Kidney (tissue), 13 donors: ENCODE measurements at regions not wholly inside any gene's neighbourhood (a gene's known extent, or its start where the extent isn't known, plus 50 kb on each side); places are given as distances from the start of the nearest gene placed in this dataset.

Experiments
- DNase-seq, 5 donors: peaks; one replicate each; pipeline ENCODE4 v3.0.0-alpha.2; 2013 to 2020
- FAIRE-seq: peaks from 2 replicates; lab custom pipeline; 2012; peaks lifted over from hg19 to GRCh38; lab: Jason Lieb, UNC
- H3K27ac ChIP-seq, 2 donors: one replicate each; pipeline ENCODE4 v1.7.0; 2013; ENCODE audit warnings: low read depth in 2 of 2, low read length in 2 of 2, inconsistent platforms in 1 of 2
- H3K27me3 ChIP-seq: one replicate; pipeline ENCODE4 v1.7.1; 2013; ENCODE audit warnings: low read length, inconsistent platforms; ENCODE audit not compliant: control insufficient read depth, insufficient read depth
- H3K36me3 ChIP-seq, 3 donors: one replicate each; pipeline versions ENCODE4 v1.7.0 to v1.7.1; 2013; ENCODE audit warnings: low read length in 3 of 3, control low read depth in 1 of 3, inconsistent platforms in 1 of 3; ENCODE audit not compliant: insufficient read depth in 3 of 3, control insufficient read depth in 2 of 3
- H3K4me1 ChIP-seq, 3 donors: one replicate each; pipeline versions ENCODE4 v1.7.0 to v1.7.1; 2013; ENCODE audit warnings: low read length in 3 of 3, inconsistent platforms in 1 of 3, low read depth in 1 of 3; ENCODE audit not compliant: control insufficient read depth in 2 of 3, insufficient read depth in 2 of 3
- H3K4me3 ChIP-seq, 3 donors: one replicate each; pipeline versions ENCODE4 v1.7.0 to v1.8.1; 2013; ENCODE audit warnings: low read length in 3 of 3, control low read depth in 1 of 3, inconsistent platforms in 1 of 3
- H3K9ac ChIP-seq, 3 donors: one replicate each; pipeline versions ENCODE4 v1.7.0 to v1.7.1; 2013; ENCODE audit warnings: low read length in 3 of 3, control low read depth in 1 of 3, inconsistent platforms in 1 of 3
- H3K9me3 ChIP-seq, 3 donors: one replicate each; pipeline versions ENCODE4 v1.7.0 to v1.7.1; 2013; ENCODE audit warnings: low read length in 3 of 3, control low read depth in 1 of 3, inconsistent platforms in 1 of 3; ENCODE audit not compliant: control insufficient read depth in 2 of 3, insufficient read depth in 1 of 3
- intact Hi-C: fragments of 100-400 bp; cut with DNase I; formaldehyde crosslinking; loops from one replicate; pipeline ENCODE4 v1.11.1; 2022
- TF ChIP-seq, protein P1 (sequence below): IDR thresholded peaks from 3 replicates; pipeline ENCODE4 v1.5.1; 2012; ENCODE audit warnings: mild to moderate bottlenecking, moderate library complexity, borderline replicate concordance; ENCODE audit not compliant: insufficient read depth; ENCODE audit errors: extremely low read depth
- donor health status: control.
- donor health status: control.
- donor health status: control.
- donor health status: control.
- donor health status: control.
- donor health status: DM: yes; HTN: yes; CAD: no.
- donor health status: Normal renal cell carcinoma (clear cell type).

DNA sequence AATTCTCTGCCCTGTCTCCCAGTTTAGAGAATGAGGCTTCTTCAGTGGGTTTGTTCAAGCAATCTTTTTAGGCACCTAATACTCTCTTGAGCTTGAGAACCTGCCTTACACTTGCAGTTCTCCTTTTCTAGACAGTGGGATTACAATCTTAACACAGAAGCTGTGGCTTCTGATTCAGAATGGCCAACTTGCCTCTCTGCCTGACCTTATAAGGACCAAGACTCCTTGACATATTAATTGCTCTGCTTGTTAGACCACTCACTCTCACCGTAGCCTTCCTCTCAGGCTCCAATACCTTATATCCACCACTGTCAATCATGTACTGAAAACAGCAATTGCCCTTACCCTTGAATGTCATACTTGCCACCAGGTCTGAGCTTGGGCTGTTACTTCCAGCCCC, 338.7 kb upstream of the MAOA start:
- Histone ChIP-seq H3K27me3 (no peaks in the 10 kb centered on the region), H3K4me1 (no peaks in the 10 kb centered on the region), H3K36me3 (no peaks in the 10 kb centered on the region), H3K9ac (no peak overlapping the region), H3K27ac (no peak overlapping the region), H3K9me3 (no peaks in the 10 kb centered on the region), H3K4me3 (no peak overlapping the region)
- TF ChIP-seq, protein P1, sequence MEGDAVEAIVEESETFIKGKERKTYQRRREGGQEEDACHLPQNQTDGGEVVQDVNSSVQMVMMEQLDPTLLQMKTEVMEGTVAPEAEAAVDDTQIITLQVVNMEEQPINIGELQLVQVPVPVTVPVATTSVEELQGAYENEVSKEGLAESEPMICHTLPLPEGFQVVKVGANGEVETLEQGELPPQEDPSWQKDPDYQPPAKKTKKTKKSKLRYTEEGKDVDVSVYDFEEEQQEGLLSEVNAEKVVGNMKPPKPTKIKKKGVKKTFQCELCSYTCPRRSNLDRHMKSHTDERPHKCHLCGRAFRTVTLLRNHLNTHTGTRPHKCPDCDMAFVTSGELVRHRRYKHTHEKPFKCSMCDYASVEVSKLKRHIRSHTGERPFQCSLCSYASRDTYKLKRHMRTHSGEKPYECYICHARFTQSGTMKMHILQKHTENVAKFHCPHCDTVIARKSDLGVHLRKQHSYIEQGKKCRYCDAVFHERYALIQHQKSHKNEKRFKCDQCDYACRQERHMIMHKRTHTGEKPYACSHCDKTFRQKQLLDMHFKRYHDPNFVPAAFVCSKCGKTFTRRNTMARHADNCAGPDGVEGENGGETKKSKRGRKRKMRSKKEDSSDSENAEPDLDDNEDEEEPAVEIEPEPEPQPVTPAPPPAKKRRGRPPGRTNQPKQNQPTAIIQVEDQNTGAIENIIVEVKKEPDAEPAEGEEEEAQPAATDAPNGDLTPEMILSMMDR: no peak
- no peak for FAIRE-seq
- no peak for DNase-seq
- intact Hi-C loops: no loop called here

DNA sequence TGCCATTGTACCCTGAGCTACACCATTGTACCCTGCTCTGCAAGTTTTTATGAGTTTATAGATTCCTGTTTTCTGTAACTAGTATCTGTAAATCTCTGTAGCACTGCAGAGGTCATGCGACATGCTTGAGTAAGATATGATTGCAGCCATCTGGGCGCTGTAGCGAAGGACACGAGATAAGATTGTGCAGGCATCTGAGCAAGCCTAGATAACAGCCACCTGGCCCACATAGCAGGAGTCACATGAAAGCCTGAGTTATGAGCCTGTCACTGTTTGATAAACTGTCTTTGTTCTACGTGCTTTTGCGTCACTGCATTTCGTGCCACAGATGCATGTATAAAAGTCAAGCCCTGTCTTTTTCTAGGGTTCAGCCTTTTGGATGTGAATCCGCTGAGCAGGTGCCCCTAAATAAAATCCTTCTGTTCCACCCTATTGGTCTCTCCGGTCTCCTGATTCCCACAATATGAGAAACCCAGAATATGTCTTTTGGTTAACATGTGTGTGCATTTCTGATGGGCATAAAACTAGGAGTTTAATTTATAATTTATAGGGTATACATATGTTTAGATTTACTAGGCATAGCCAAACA, 327.6 kb upstream of the MAOA start:
- DNase-seq (no peak), FAIRE-seq (no peak)
- H3K4me1 ChIP-seq: no peaks in the 10 kb centered on the region
- intact Hi-C loops: no loop called here
- no peak overlapping the region for H3K27ac ChIP-seq
- no peak overlapping the region for H3K4me3 ChIP-seq
- H3K27me3 ChIP-seq: no peaks in the 10 kb centered on the region
- H3K9ac ChIP-seq: no peak overlapping the region
- H3K9me3 ChIP-seq: no peaks in the 10 kb centered on the region
- TF ChIP-seq, protein P1: no peak
- H3K36me3 ChIP-seq: no peaks in the 10 kb centered on the region

DNA sequence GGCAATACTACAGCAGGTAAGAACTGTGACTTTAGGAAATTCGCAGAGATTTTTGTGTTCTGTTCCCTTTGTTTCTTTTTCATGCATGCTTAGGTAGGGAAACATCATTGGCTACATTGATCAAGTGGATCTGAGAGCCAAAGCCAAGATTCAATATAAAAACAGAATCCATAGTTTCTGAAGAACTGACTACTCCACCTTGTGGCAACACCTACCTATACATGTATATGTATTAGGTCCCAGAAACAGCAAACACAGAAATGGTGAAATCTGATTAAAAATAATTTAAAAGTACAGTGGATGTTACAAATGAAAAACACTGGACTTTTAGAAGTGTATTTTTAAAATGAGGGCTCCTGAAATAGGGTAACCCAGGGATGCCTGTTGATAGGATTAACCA, 322.6 kb upstream of the MAOA start:
- H3K27me3 ChIP-seq: no peaks in the 10 kb centered on the region
- TF ChIP-seq, protein P1: no peak

DNA sequence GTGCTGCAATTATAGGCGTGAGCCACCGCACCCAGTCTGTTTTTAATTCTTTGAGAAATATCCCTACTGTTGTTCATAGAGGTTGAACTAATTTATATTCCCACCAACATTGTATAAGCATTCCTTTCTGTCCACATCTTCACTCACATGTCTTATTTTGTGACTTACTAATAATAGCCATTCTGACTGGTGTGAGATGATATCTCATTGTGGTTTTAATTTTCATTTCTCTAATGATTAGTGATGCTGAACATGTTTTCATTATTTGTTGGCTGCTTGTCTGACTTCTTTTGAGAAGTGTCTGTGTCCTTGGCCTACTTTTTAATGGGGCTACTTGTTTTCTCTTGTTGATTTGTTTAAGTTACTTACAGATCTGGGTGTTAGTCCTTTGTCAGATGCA, 310.9 kb upstream of the MAOA start:
- TF ChIP-seq, protein P1: no peak
- Histone ChIP-seq H3K27ac (no peak overlapping the region), H3K9me3 (no peaks in the 10 kb centered on the region), H3K9ac (no peak overlapping the region), H3K4me3 (no peak overlapping the region), H3K4me1 (no peaks in the 10 kb centered on the region), H3K27me3 (no peaks in the 10 kb centered on the region), H3K36me3 (no peaks in the 10 kb centered on the region)
- FAIRE-seq (no peak), DNase-seq (no peak)
- intact Hi-C loops: no loop called here

More for the DNA sequence above, 322.6 kb upstream of the MAOA start:
- no peak for FAIRE-seq
- no peaks in the 10 kb centered on the region for H3K4me1 ChIP-seq
- no peak overlapping the region for H3K9ac ChIP-seq
- intact Hi-C loops: no loop called here
- H3K9me3 ChIP-seq: no peaks in the 10 kb centered on the region
- H3K4me3 ChIP-seq: no peak overlapping the region
- H3K36me3 ChIP-seq: no peaks in the 10 kb centered on the region
- DNase-seq: no peak
- H3K27ac ChIP-seq: no peak overlapping the region
